Panc1 (cell line): ENCODE measurements at regions not wholly inside any gene's neighbourhood (a gene's known extent, or its start where the extent isn't known, plus 50 kb on each side); places are given as distances from the start of the nearest gene placed in this dataset.

ENCODE experiments used
- ATAC-seq: fragments of 200-7000 bp; cut with Tn5 transposase; 2 replicates; pipeline ENCODE4 v1.9.1; 2020; ENCODE audit warnings: mild to moderate bottlenecking, moderate library complexity
- BruUV-seq: library from RNA; stranded (reverse); fragments of 400-500 nt; replicated peaks from 2 replicates; lab custom pipeline; 2021; lab: Mats Ljungman, UMichigan
- CTCF ChIA-PET: fragments of 300-600 bp; sonication (Branson Sonifier 250); formaldehyde crosslinking; loops from one replicate; lab custom pipeline; 2022; ENCODE audit warnings: antibody characterized with exemption; lab: Charles Lee
- POLR2A ChIA-PET: fragments of 300-600 bp; sonication (Branson Sonifier 250); formaldehyde crosslinking; loops from one replicate; lab custom pipeline; 2022; ENCODE audit warnings: antibody characterized with exemption; lab: Charles Lee
- DNase-seq: peaks from one replicate; pipeline ENCODE4 v3.0.0-alpha.2; 2010; ENCODE audit warnings: low read depth, low spot score
- H3K27ac ChIP-seq: 2 replicates; pipeline ENCODE4 v1.5.1; 2011; ENCODE audit warnings: mild to moderate bottlenecking, low read length, inconsistent platforms
- H3K27me3 ChIP-seq: fragments of 200-500 bp; sonication (Bioruptor generic); 2 replicates; pipeline ENCODE4 v1.6.0; 2014; ENCODE audit warnings: low read length, inconsistent platforms; ENCODE audit not compliant: control insufficient read depth, insufficient read depth
- H3K36me3 ChIP-seq: fragments of 200-500 bp; sonication (Bioruptor generic); 2 replicates; pipeline ENCODE4 v1.5.1; 2014; ENCODE audit warnings: inconsistent platforms, mild to moderate bottlenecking, low read length, moderate library complexity; ENCODE audit not compliant: control insufficient read depth, insufficient read depth
- H3K4me1 ChIP-seq: 2 replicates; pipeline ENCODE4 v1.5.1; 2011; ENCODE audit warnings: inconsistent platforms, mild to moderate bottlenecking, low read length, moderate library complexity; ENCODE audit not compliant: control insufficient read depth, insufficient read depth
- H3K4me3 ChIP-seq, 2 experiments: 2 replicates each; pipeline ENCODE4 v1.5.1; 2011 to 2012; ENCODE audit warnings: low read depth in 2 of 2, low read length in 2 of 2, mild to moderate bottlenecking in 2 of 2, inconsistent platforms in 1 of 2, moderate library complexity in 1 of 2
- H3K9me3 ChIP-seq: fragments of 200-500 bp; sonication (Bioruptor generic); 2 replicates; pipeline ENCODE4 v1.5.1; 2014; ENCODE audit warnings: low read depth, mild to moderate bottlenecking, inconsistent platforms, low read length, moderate library complexity; ENCODE audit not compliant: control insufficient read depth, insufficient read depth
- POLR2AphosphoS5 ChIP-seq: IDR thresholded peaks from 2 replicates; pipeline ENCODE4 v1.6.1; 2012; ENCODE audit warnings: mild to moderate bottlenecking, low read depth, low read length, moderate library complexity
- SIN3A ChIP-seq: IDR thresholded peaks from 2 replicates; pipeline ENCODE4 v1.6.1; 2012; ENCODE audit warnings: low read depth, mild to moderate bottlenecking, low read length, moderate library complexity, borderline replicate concordance; ENCODE audit not compliant: insufficient read depth
- TCF7L2 ChIP-seq: IDR thresholded peaks from 2 replicates; pipeline ENCODE4 v1.6.1; 2011; ENCODE audit warnings: mild to moderate bottlenecking, low read depth, low read length, inconsistent platforms
- in situ Hi-C: cut with HindIII; loops from 2 replicates; pipeline ENCODE4 v1.10.0; 2016; ENCODE audit warnings: low sequenced_read_pairs, low pct_unique_long_range_greater_than_20kb
- intact Hi-C: fragments of 100-400 bp; cut with micrococcal nuclease; formaldehyde crosslinking; loops from one replicate; pipeline ENCODE4 v1.10.0; 2022; ENCODE audit not compliant: unreplicated experiment
- TF ChIP-seq, protein P1 (sequence below): fragments of 450-650 bp; IDR thresholded peaks from 2 replicates; pipeline ENCODE4 v1.5.1; 2017; ENCODE audit warnings: mild to moderate bottlenecking
- TF ChIP-seq, protein P2 (sequence below), 2 experiments: IDR thresholded peaks; 2 replicates each; pipeline ENCODE4 v1.6.1; 2011 to 2012; ENCODE audit warnings: low read depth in 2 of 2, control low read depth in 1 of 2, low read length in 1 of 2, mild to moderate bottlenecking in 1 of 2, moderate library complexity in 1 of 2; ENCODE audit not compliant: insufficient read depth in 1 of 2

DNA sequence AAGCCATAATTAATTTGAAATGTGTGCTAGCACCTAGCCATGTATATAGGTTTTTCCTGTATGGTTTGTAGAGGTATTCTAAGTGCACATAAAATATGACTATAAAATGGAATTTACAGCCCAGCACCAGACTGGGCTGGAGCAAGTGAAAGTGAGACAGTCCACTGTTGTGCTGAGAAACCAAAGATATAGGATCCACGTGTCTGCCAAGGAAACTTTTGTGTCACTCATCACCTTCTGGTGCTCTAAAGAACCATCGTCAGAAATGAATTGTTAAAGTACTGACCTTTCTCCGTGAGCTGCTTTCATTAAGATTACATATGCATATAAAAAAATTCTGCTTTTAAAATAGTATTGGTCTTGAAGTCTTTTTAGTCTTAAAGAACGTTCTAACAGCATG lies 141.0 kb upstream of the ZC3H11B start:
- POLR2A ChIA-PET: no interaction called here
- H3K36me3 ChIP-seq: no peaks in the 10 kb centered on the region
- ATAC-seq (no peak), DNase-seq (no peak)
- intact Hi-C loops (no loop called here), in situ Hi-C loops (no loop called here)
- CTCF ChIA-PET: no interaction called here
- H3K9me3 ChIP-seq: no peaks in the 10 kb centered on the region
- H3K4me1 ChIP-seq: no peaks in the 10 kb centered on the region
- no peak overlapping the region for H3K27ac ChIP-seq
- no peaks in the 10 kb centered on the region; the same call in 1 of the 2 replicates for H3K27me3 ChIP-seq
- BruUV-seq: no TSS peak
- H3K4me3 ChIP-seq: no peak overlapping the region
- TF ChIP-seq SIN3A: no peak
- TF ChIP-seq, protein P1, sequence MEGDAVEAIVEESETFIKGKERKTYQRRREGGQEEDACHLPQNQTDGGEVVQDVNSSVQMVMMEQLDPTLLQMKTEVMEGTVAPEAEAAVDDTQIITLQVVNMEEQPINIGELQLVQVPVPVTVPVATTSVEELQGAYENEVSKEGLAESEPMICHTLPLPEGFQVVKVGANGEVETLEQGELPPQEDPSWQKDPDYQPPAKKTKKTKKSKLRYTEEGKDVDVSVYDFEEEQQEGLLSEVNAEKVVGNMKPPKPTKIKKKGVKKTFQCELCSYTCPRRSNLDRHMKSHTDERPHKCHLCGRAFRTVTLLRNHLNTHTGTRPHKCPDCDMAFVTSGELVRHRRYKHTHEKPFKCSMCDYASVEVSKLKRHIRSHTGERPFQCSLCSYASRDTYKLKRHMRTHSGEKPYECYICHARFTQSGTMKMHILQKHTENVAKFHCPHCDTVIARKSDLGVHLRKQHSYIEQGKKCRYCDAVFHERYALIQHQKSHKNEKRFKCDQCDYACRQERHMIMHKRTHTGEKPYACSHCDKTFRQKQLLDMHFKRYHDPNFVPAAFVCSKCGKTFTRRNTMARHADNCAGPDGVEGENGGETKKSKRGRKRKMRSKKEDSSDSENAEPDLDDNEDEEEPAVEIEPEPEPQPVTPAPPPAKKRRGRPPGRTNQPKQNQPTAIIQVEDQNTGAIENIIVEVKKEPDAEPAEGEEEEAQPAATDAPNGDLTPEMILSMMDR: no peak
- TF ChIP-seq TCF7L2: no peak
- TF ChIP-seq, protein P2, sequence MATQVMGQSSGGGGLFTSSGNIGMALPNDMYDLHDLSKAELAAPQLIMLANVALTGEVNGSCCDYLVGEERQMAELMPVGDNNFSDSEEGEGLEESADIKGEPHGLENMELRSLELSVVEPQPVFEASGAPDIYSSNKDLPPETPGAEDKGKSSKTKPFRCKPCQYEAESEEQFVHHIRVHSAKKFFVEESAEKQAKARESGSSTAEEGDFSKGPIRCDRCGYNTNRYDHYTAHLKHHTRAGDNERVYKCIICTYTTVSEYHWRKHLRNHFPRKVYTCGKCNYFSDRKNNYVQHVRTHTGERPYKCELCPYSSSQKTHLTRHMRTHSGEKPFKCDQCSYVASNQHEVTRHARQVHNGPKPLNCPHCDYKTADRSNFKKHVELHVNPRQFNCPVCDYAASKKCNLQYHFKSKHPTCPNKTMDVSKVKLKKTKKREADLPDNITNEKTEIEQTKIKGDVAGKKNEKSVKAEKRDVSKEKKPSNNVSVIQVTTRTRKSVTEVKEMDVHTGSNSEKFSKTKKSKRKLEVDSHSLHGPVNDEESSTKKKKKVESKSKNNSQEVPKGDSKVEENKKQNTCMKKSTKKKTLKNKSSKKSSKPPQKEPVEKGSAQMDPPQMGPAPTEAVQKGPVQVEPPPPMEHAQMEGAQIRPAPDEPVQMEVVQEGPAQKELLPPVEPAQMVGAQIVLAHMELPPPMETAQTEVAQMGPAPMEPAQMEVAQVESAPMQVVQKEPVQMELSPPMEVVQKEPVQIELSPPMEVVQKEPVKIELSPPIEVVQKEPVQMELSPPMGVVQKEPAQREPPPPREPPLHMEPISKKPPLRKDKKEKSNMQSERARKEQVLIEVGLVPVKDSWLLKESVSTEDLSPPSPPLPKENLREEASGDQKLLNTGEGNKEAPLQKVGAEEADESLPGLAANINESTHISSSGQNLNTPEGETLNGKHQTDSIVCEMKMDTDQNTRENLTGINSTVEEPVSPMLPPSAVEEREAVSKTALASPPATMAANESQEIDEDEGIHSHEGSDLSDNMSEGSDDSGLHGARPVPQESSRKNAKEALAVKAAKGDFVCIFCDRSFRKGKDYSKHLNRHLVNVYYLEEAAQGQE (IDR thresholded peaks at IDR 0.05; ENCODE audit: insufficient read depth in 1 of 2, low read depth in 2 of 2, low read length in 1 of 2): no peak
- TF ChIP-seq POLR2AphosphoS5: no peak

DNA sequence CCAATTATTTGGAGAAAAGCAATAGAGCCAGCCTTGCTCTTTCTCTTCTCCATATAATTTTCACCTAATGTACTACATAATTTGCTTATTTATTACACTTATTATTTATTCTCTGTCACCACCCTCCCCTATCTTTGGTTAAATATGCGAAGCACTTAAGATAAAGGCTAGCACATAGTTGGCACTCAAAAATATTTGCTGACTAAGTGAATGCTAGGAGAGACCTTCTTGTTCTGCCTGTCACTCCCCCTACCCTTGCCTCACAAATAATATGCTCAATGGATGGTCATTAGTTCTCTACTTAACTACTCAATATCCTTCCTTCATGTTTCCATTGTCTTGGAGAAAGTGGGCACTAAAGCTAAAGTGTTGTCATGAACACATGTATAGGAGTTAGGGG lies 139.7 kb upstream of the ZC3H11B start:
- DNase-seq (no peak), ATAC-seq (no peak)
- POLR2A ChIA-PET: no interaction called here
- Histone ChIP-seq H3K4me1 (no peaks in the 10 kb centered on the region), H3K27ac (no peak overlapping the region), H3K9me3 (no peaks in the 10 kb centered on the region), H3K36me3 (no peaks in the 10 kb centered on the region), H3K27me3 (no peaks in the 10 kb centered on the region; the same call in 1 of the 2 replicates), H3K4me3 (no peak overlapping the region)
- CTCF ChIA-PET: no interaction called here
- TF ChIP-seq, protein P1: no peak
- TF ChIP-seq SIN3A: no peak
- TF ChIP-seq TCF7L2: no peak
- TF ChIP-seq POLR2AphosphoS5: no peak
- TF ChIP-seq, protein P2 (IDR thresholded peaks at IDR 0.05; ENCODE audit: insufficient read depth in 1 of 2, low read depth in 2 of 2, low read length in 1 of 2): no peak
- in situ Hi-C loops: no loop called here
- intact Hi-C loops: no loop called here
- no TSS peak for BruUV-seq
